Peyer's patch (tissue), 4 donors: ENCODE measurements at regions not wholly inside any gene's neighbourhood (a gene's known extent, or its start where the extent isn't known, plus 50 kb on each side); places are given as distances from the start of the nearest gene placed in this dataset.

ENCODE experiments used
- CTCF ChIP-seq, 6 experiments: fragments of 450-650 bp in 4 of 6; fragments of 200-600 bp in 2 of 6; sonication (generic) in 1 of 6; IDR thresholded peaks; one replicate each; pipeline ENCODE4 v1.5.1; 2017 to 2019; ENCODE audit warnings: antibody characterized with exemption in 6 of 6, mild to moderate bottlenecking in 3 of 6, moderate library complexity in 1 of 6
- POLR2A ChIP-seq, 2 donors: fragments of 450-650 bp; IDR thresholded peaks; one replicate each; pipeline ENCODE4 v1.5.1; 2017; ENCODE audit warnings: antibody characterized with exemption in 2 of 2, mild to moderate bottlenecking in 2 of 2, moderate library complexity in 2 of 2

GRCh38 chr4:179028321-179028720, 1586.1 kb upstream of the AGA start:
- TF ChIP-seq CTCF (IDR thresholded peaks at IDR 0.05) = no peak
- TF ChIP-seq POLR2A (IDR thresholded peaks at IDR 0.05) = no peak
